ENCODE measurements at regions not wholly inside any gene's neighbourhood (a gene's known extent, or its start where the extent isn't known, plus 50 kb on each side); places are given as distances from the start of the nearest gene placed in this dataset.

DNA sequence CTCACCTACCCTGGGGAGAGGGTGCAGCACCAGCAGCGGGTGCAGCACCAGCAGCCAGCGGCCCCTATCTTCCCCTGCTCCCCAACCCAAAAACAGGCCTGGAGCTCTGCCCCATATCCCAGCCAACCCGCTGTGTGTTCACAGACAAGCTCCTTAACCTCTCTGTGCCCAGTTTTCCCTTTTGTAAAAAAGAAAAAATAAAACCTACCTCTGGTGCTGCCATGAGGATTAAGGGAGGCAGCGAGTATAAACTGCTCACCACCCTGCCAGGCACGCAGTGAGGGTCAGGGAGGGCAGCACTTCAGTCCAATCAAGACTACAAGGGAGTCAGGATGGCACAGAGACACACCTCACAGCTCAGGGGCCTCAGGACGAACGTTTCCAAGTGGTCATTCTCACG lies 163.3 kb downstream of the NUP210 start:
- DNase-seq (ENCODE audit: low spot score): no peak
- no peaks in the 10 kb centered on the region for H3K9me3 Mint-ChIP-seq
- no peak for ATAC-seq
- peaks cover 7 to 8% of the 10 kb centered on the region in 2 donors for H3K27me3 Mint-ChIP-seq
- peaks cover 0 to 3% of the 10 kb centered on the region in 2 donors for H3K4me1 Mint-ChIP-seq (ENCODE audit: low read depth in 2 of 2)
- H3K36me3 Mint-ChIP-seq: no peaks in the 10 kb centered on the region
- H3K27ac Mint-ChIP-seq: no peak overlapping the region
- no peak overlapping the region for H3K4me3 Mint-ChIP-seq

DNA sequence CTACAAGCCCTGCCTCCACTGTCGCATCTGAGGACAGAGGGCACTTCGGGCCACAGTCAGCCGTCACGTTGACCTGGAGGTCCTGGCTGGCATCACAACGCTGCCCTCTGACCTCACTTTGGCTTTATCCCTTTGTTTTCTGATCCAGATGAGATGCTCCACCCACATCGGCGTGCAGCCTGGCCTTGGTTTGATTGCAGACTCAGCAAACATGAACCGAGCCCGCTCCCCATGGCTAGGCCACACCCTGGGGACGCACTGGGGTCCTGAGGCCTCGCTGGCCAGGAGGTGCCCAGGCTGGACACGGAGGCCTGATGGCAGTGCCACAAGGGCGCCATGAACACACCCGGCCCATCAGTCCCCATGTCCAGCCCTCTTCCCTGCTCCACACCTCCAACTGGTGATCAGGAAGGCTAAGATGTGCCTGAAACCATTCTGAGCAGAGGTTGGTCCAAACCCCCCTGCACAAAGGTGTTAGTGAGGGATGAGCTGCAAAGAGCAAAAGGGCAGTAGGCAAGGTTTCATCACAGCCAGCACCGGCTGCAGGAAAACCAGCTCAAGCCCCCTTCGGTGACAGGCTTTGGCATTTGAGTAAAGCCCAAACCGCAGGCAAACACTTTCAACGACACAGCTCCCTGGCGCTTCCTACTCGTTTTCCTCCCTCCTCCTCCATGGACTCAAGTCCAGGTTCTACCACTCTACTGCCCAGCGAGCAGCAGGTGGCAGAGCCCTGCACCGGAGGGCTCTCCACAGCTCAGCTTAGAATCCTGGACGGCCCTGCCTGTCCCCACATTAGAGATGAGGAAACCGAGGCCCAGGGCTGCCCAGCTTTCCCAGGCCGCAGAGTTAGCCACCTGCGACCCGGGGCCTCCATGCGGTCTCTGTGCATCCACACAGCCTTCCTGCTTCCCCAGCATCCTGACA lies 165.8 kb downstream of the NUP210 start:
- Mint-ChIP-seq H3K36me3 (no peaks in the 10 kb centered on the region), H3K27ac (no peak overlapping the region), H3K27me3 (peaks cover 11 to 15% of the 10 kb centered on the region in 2 donors), H3K9me3 (no peaks in the 10 kb centered on the region), H3K4me3 (no peak overlapping the region), H3K4me1 (ENCODE audit: low read depth in 2 of 2) (no peaks in the 10 kb centered on the region)
- no peak for DNase-seq (ENCODE audit: low spot score)
- ATAC-seq: no peak

GRCh38 chr3:13253208-13253937 lies 166.7 kb downstream of the NUP210 start:
- Mint-ChIP-seq H3K27ac (no peak overlapping the region), H3K36me3 (no peaks in the 10 kb centered on the region)

GRCh38 chr3:13252207-13252606 lies 167.9 kb downstream of the NUP210 start:
- no peaks in the 10 kb centered on the region for H3K36me3 Mint-ChIP-seq
- no peak overlapping the region for H3K4me3 Mint-ChIP-seq
- peaks cover 11 to 15% of the 10 kb centered on the region in 2 donors for H3K27me3 Mint-ChIP-seq
- H3K9me3 Mint-ChIP-seq: no peaks in the 10 kb centered on the region
- no peak for ATAC-seq
- no peak overlapping the region for H3K27ac Mint-ChIP-seq
- no peaks in the 10 kb centered on the region for H3K4me1 Mint-ChIP-seq (ENCODE audit: low read depth in 2 of 2)
- DNase-seq (ENCODE audit: low spot score): no peak

More at GRCh38 chr3:13253208-13253937, 166.7 kb downstream of the NUP210 start:
- Mint-ChIP-seq H3K4me1 (ENCODE audit: low read depth in 2 of 2) (no peaks in the 10 kb centered on the region), H3K27me3 (peaks cover 11 to 15% of the 10 kb centered on the region in 2 donors), H3K4me3 (no peak overlapping the region), H3K9me3 (no peaks in the 10 kb centered on the region)
- no peak for ATAC-seq
- no peak for DNase-seq (ENCODE audit: low spot score)

DNA sequence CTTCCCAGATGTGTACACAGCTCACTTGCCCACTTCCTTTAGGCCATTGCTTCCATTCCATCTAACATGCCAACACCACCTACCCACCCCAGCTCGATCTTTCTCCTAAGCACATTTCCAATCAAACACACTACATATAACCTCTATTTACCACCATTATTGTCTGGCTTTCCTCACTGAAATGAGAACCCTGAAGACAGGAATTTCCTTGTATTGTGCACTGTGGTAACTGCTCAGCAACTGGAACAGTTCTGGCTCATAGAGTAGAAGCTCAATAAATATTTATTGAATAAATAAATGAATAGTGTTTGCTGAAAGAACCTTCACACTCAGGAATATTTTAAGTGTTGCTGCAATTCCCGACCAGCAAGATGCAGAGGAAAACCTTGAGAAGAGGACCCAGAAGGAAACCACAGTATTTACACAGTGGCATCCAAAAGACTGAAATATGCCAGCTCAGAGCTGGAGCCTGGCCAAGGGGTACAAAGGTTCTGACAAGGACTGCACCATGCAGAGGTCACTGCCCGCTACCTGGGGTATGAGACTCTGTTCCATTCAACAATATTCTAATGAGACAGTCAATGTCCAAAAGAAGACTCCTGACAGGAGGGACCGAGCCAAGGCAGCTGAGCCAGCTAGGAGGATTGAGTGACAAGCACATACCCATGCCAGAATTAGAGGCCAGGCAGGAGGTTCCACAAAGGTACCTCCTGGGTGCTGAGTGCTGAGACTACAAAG lies 168.8 kb downstream of the NUP210 start:
- Mint-ChIP-seq H3K4me3 (no peak overlapping the region), H3K36me3 (no peaks in the 10 kb centered on the region), H3K4me1 (ENCODE audit: low read depth in 2 of 2) (no peaks in the 10 kb centered on the region), H3K9me3 (no peaks in the 10 kb centered on the region), H3K27ac (no peak overlapping the region), H3K27me3 (peaks cover 11 to 15% of the 10 kb centered on the region in 2 donors)
- DNase-seq (ENCODE audit: low spot score) (no peak), ATAC-seq (no peak)

DNA sequence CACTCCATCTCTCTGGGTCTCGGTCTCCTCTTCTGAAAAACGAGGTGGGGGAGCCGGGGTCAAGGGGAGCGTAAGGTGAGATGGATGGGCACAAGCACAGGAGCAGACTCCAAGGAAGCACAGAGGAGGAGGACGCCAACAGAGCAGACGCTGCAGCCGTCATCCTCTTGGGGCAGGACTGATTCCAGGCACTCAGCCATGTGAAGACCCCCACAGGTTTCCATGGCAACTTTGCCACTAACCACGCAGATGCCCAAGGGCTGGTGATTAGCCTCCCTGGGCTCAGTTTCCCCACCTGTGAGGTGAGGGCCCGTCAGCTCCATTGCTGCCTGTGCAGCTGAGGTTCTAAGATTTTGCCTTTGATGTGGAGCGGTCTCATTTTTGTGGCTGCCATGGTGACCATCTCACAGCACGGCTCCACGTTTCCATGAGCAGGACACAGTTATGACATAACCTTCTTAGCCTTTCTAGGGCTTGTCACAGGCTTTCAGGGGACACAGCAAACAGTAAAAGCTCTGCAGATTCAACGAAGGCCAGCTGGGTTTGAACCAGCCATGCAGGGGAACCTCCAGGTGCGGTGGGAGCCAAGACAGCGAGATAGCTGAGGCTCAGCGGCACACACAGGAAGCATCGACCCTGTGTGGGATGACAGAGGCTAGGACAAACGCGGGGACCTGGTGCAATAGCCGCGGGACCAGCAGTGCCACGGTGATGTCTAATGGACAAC lies 170.3 kb downstream of the NUP210 start:
- H3K27me3 Mint-ChIP-seq: peaks cover 9 to 15% of the 10 kb centered on the region in 2 donors
- ATAC-seq: no peak
- H3K4me3 Mint-ChIP-seq: no peak overlapping the region
- no peak for DNase-seq (ENCODE audit: low spot score)
- no peaks in the 10 kb centered on the region for H3K9me3 Mint-ChIP-seq
- H3K36me3 Mint-ChIP-seq: no peaks in the 10 kb centered on the region
- H3K27ac Mint-ChIP-seq: no peak overlapping the region
- peaks cover 0 to 3% of the 10 kb centered on the region in 2 donors for H3K4me1 Mint-ChIP-seq (ENCODE audit: low read depth in 2 of 2)

DNA sequence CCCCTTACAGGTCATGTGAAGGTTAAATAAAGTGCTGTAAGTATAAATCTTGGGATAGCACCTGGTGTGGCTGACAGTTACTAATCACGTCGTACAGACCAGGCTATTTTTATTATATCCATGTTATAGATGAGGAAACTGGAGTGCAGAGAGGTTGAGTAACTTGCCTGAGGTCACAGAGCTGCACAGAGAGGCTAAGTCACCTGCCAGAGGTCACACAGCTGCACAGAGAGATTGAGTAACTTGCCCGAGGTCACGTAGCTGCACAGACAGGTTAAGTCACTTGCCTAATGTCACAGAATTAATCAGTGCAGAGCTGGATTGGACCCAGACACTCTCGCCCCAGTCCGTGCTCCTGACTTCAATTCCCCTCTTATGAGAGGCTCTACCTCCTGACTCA lies 171.5 kb downstream of the NUP210 start:
- Mint-ChIP-seq H3K4me1 (ENCODE audit: low read depth in 2 of 2) (peaks cover 0 to 3% of the 10 kb centered on the region in 2 donors), H3K36me3 (no peaks in the 10 kb centered on the region), H3K27me3 (peaks cover 7 to 15% of the 10 kb centered on the region in 2 donors), H3K27ac (no peak overlapping the region), H3K4me3 (no peak overlapping the region), H3K9me3 (no peaks in the 10 kb centered on the region)
- DNase-seq (ENCODE audit: low spot score) (no peak), ATAC-seq (no peak)

GRCh38 chr3:13245615-13245978 lies 172.4 kb upstream of the IQSEC1 start:
- ATAC-seq (no peak), DNase-seq (ENCODE audit: low spot score) (no peak)
- peaks cover 0 to 3% of the 10 kb centered on the region in 2 donors for H3K4me1 Mint-ChIP-seq (ENCODE audit: low read depth in 2 of 2)
- H3K9me3 Mint-ChIP-seq: no peaks in the 10 kb centered on the region
- no peaks in the 10 kb centered on the region for H3K27me3 Mint-ChIP-seq
- H3K27ac Mint-ChIP-seq: no peak overlapping the region
- H3K4me3 Mint-ChIP-seq: no peak overlapping the region
- no peaks in the 10 kb centered on the region for H3K36me3 Mint-ChIP-seq

- no peaks in the 10 kb centered on the region for H3K9me3 Mint-ChIP-seq
- no peak overlapping the region for H3K27ac Mint-ChIP-seq
- peaks cover 0 to 3% of the 10 kb centered on the region in 2 donors for H3K4me1 Mint-ChIP-seq (ENCODE audit: low read depth in 2 of 2)
- H3K4me3 Mint-ChIP-seq: no peak overlapping the region
- ATAC-seq: no peak
- no peaks in the 10 kb centered on the region for H3K36me3 Mint-ChIP-seq
- no peak for DNase-seq (ENCODE audit: low spot score)
- H3K27me3 Mint-ChIP-seq: no peaks in the 10 kb centered on the region
Observed at GRCh38 chr3:13243586-13243985, 170.4 kb upstream of the IQSEC1 start.

GRCh38 chr3:13242364-13242737 lies 169.1 kb upstream of the IQSEC1 start:
- Mint-ChIP-seq H3K9me3 (no peaks in the 10 kb centered on the region), H3K36me3 (no peaks in the 10 kb centered on the region), H3K4me1 (ENCODE audit: low read depth in 2 of 2) (peaks cover 0 to 3% of the 10 kb centered on the region in 2 donors), H3K4me3 (no peak overlapping the region), H3K27me3 (peaks cover 0 to 4% of the 10 kb centered on the region in 2 donors), H3K27ac (no peak overlapping the region)
- DNase-seq (ENCODE audit: low spot score): no peak
- no peak for ATAC-seq

GRCh38 chr3:13241621-13242363 lies 168.6 kb upstream of the IQSEC1 start:
- Mint-ChIP-seq H3K27me3 (peaks cover 0 to 4% of the 10 kb centered on the region in 2 donors), H3K36me3 (no peaks in the 10 kb centered on the region), H3K4me1 (ENCODE audit: low read depth in 2 of 2) (peaks cover 0 to 3% of the 10 kb centered on the region in 2 donors), H3K9me3 (no peaks in the 10 kb centered on the region), H3K27ac (no peak overlapping the region), H3K4me3 (no peak overlapping the region)
- ATAC-seq (no peak), DNase-seq (ENCODE audit: low spot score) (no peak)

DNA sequence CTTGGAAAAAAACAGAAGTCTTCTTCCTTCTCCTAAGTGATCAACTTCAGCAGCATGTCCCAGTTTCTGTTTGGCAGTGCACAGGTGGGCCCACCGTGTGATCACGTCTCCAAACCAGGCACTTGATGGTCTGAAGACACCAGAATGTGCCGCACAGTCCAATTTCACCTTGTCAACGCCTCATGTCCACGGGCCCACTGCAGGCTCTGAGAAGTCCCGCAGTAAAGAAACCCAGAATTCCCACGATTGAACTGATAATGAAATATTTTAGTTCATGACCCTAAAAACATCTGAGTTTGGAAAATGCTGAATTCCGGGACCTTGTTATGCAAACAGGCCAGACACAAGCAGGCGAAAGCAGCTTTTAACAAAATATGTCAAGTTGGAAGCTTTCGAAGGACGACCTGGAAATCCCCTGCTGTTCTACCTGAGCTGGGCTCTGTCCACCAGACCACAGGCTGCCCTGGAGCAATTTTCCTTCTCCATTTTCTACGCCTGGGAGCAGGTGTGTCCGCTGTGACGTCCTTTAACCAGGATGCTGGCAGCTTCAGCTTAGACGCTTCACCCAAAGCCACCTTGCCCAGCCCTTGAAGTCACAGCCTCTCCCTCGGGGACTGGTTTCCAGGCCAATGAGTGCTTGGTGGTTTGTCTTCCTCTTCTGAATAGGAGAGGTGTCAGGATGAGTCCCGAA lies 167.8 kb upstream of the IQSEC1 start:
- peaks cover 0 to 4% of the 10 kb centered on the region in 2 donors for H3K27me3 Mint-ChIP-seq
- peaks cover 0 to 3% of the 10 kb centered on the region in 2 donors for H3K4me1 Mint-ChIP-seq (ENCODE audit: low read depth in 2 of 2)
- no peak overlapping the region for H3K4me3 Mint-ChIP-seq
- H3K36me3 Mint-ChIP-seq: no peaks in the 10 kb centered on the region
- no peaks in the 10 kb centered on the region for H3K9me3 Mint-ChIP-seq
- DNase-seq (ENCODE audit: low spot score): no peak
- H3K27ac Mint-ChIP-seq: no peak overlapping the region
- ATAC-seq: no peak
